ENCODE measurements at regions not wholly inside any gene's neighbourhood (a gene's known extent, or its start where the extent isn't known, plus 50 kb on each side); places are given as distances from the start of the nearest gene placed in this dataset.

DNA sequence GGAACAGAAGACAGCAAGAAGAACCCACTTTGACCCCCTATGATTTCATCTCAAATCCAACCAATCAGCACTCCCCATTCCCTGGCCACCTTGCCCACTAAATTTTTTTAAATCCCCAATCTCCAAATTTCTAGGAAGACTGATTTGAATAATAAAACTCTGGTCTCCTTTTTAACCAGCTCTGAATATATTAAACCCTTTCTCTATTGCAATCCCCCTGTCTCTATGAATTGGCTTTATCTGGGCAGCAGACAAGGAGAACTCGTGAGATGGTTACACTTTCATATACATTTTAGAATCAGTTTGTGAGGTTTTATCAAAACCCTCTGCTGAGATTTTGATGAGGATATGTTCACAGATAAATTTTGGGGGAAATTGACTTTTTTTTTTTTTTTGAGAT is 90.3 kb upstream of the TRIM24 start:
- no peak for DNase-seq (ENCODE audit: low read depth)
- no peak overlapping the region for H3K4me3 ChIP-seq (ENCODE audit: low read depth, low read length)
- TF ChIP-seq, protein P1, sequence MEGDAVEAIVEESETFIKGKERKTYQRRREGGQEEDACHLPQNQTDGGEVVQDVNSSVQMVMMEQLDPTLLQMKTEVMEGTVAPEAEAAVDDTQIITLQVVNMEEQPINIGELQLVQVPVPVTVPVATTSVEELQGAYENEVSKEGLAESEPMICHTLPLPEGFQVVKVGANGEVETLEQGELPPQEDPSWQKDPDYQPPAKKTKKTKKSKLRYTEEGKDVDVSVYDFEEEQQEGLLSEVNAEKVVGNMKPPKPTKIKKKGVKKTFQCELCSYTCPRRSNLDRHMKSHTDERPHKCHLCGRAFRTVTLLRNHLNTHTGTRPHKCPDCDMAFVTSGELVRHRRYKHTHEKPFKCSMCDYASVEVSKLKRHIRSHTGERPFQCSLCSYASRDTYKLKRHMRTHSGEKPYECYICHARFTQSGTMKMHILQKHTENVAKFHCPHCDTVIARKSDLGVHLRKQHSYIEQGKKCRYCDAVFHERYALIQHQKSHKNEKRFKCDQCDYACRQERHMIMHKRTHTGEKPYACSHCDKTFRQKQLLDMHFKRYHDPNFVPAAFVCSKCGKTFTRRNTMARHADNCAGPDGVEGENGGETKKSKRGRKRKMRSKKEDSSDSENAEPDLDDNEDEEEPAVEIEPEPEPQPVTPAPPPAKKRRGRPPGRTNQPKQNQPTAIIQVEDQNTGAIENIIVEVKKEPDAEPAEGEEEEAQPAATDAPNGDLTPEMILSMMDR (conservative IDR thresholded peaks at IDR 0.05; ENCODE audit: low read depth, low read length): no peak

DNA sequence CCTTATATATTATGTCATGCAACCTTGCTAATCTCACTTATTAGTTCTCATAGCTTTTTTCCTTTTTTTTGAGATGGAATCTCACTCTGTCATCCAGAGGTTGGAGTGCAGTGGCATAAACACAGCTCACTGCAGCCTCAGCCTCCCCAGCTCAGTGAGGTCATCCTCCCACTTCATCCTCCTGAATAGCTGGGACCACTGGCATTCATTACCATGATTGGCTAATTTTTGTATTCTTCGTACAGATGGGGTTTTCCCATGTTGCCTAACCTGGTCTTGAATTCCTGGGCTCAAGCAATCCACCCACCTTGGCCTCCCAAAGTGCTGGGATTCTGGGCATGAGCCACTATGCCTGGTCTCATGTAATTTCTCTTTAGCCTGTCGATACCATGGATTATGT is 89.1 kb upstream of the TRIM24 start:
- no peak overlapping the region for H3K4me3 ChIP-seq (ENCODE audit: low read depth, low read length)
- peak; percentile 16 for DNase-seq (ENCODE audit: low read depth)
- TF ChIP-seq, protein P1 (conservative IDR thresholded peaks at IDR 0.05; ENCODE audit: low read depth, low read length): no peak

DNA sequence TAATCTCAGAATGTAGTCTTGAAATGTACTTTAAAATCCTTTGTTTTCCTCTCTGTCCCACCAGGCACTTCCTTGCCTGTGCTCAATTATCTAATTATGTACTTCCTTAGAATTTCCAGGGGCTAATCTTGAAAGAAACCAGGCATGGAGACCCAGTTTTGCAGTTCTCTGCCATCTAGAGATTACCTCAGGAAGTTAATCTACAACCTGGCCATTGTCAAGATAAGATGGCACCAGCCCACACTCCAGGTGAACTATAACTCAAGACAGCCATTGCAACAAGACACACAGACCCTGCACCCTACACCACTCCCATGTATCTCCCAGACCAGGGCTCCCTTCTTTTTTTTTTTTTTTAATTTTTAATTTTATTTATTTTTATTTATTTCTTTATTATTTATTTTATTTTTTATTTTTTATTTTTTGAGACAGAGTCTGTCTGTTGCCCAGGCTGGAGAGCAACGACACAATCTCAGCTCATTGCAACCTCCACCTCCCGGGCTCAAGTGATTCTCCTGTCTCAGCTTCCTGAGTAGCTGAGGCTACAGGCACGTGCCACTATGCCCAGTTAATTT is 85.9 kb upstream of the TRIM24 start:
- DNase-seq (ENCODE audit: low read depth): no peak
- TF ChIP-seq, protein P1 (conservative IDR thresholded peaks at IDR 0.05; ENCODE audit: low read depth, low read length): no peak
- no peak overlapping the region for H3K4me3 ChIP-seq (ENCODE audit: low read depth, low read length)

DNA sequence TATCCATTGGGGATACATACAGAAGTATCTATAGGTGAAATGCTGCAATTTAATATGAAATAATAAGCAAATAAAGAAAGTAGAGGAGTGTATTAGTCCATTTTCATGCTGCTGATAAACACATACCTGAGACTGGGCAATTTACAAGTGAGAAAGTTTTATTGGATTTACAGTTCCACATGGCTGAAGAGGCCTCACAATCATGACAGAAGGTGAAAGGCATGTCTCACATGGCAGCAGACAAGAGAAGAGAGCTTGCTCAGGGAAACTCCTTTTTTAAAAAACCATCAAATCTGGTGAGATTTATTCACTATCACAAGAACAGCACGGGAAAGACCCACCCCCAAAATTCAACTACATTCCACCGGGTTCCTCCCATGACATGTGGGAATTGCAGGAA is 82.8 kb upstream of the TRIM24 start:
- TF ChIP-seq, protein P1 (conservative IDR thresholded peaks at IDR 0.05; ENCODE audit: low read depth, low read length): no peak
- DNase-seq (ENCODE audit: low read depth): no peak
- no peak overlapping the region for H3K4me3 ChIP-seq (ENCODE audit: low read depth, low read length)

DNA sequence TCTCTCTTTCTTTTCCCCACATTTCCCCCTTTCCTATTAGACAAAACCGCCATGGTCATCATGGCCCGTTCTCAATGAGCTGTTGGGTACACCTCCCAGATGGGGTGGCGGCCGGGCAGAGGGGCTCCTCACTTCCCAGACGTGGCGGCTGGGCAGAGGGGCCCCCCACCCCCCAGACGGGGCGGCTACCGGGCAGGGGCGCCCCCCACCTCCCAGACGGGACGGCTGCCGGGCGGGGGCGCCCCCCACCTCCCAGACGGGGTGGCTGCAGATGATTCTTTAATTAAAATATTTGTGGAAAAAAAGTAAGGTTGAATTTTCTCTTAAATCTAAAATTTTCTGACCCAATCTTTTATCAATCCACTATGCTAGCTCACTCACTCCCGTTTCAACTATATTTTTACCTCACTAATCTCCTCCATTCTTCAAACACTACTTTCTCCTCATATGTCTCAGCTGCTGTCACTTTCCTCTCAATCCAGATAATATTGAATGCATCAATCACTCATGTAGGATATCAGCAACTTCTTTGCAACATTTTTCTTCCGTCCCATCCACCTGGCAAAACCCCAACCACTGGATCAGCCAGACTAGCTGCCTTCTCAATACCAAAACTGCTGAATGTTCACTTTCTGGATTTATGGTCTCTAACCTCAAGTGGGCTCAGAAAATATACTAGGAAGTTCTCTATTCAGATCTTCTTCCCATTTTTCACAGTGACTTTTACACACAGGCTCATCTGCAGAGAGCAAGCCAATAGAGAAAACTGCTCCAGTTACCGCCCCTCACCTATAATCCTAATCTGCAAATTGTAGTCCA is 81.1 kb upstream of the TRIM24 start:
- TF ChIP-seq, protein P1 (conservative IDR thresholded peaks at IDR 0.05; ENCODE audit: low read depth, low read length): no peak
- H3K4me3 ChIP-seq (ENCODE audit: low read depth, low read length): no peak overlapping the region
- no peak for DNase-seq (ENCODE audit: low read depth)

DNA sequence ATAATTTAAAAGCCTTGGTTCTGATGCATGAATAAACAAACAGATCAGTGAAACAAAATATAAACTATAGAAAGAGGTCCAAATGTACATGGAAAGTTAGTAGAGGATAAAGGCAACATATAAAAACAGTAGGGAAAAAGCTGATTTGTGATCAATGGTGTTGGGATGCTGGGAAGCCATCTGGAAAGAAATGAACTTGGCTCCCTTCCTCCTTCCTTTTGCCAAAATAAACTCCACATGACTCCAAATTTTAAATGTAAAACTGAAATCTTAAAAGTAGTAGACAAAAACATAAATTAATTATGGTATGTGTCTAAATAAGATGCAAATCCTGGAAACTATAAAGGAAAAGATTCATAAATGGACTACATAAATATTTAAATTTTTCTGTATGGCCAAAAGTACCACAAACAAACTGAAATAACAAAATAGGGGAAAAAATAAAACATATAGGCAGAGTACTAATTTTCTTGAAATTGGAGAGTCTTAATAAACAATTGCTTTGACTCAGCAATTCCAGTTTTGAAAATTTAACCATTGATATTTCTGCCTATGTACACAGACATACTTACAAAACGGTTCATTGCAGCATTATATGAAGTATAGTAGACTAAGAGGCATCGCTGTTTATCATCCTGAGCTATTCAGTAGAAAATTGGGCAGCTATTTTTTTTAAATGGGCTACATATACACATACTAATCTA is 77.0 kb upstream of the TRIM24 start:
- H3K4me3 ChIP-seq (ENCODE audit: low read depth, low read length): no peak overlapping the region
- no peak for DNase-seq (ENCODE audit: low read depth)
- TF ChIP-seq, protein P1 (conservative IDR thresholded peaks at IDR 0.05; ENCODE audit: low read depth, low read length): no peak
